SU-DHL-6 (cell line): ENCODE measurements at regions not wholly inside any gene's neighbourhood (a gene's known extent, or its start where the extent isn't known, plus 50 kb on each side); places are given as distances from the start of the nearest gene placed in this dataset.

Experiments used
- CTCF ChIP-seq: fragments of 200-600 bp; sonication (generic); IDR thresholded peaks from one replicate; pipeline ENCODE4 v1.5.1; 2017; ENCODE audit warnings: antibody characterized with exemption, mild to moderate bottlenecking, low read length, moderate library complexity; ENCODE audit not compliant: insufficient read depth, poor library complexity, severe bottlenecking
- EZH2phosphoT487 ChIP-seq: fragments of 200-600 bp; sonication (generic), shearing (Covaris generic); conservative IDR thresholded peaks from 2 replicates; pipeline ENCODE4 v1.6.1; 2018; ENCODE audit warnings: mild to moderate bottlenecking, antibody characterized with exemption, low read length, moderate library complexity, mixed read lengths

GRCh38 chr5:98657559-98657958, 115.9 kb upstream of the RGMB start:
- no peak for TF ChIP-seq CTCF
- TF ChIP-seq EZH2phosphoT487, result no peak
